ENCODE measurements at regions not wholly inside any gene's neighbourhood (a gene's known extent, or its start where the extent isn't known, plus 50 kb on each side); places are given as distances from the start of the nearest gene placed in this dataset.

- peaks cover 20% of the 10 kb centered on the region for H3K27me3 Mint-ChIP-seq (ENCODE audit: low read depth)
- no peaks in the 10 kb centered on the region for H3K9me3 Mint-ChIP-seq
Measured at GRCh38 chr6:156725712-156726111, 51.5 kb upstream of the ARID1B start.

GRCh38 chr6:156720691-156721685, 56.2 kb upstream of the ARID1B start:
- Mint-ChIP-seq H3K27me3 (ENCODE audit: low read depth) (peaks cover 5% of the 10 kb centered on the region), H3K4me3 (ENCODE audit: low read depth) (no peak overlapping the region), H3K36me3 (ENCODE audit: low read depth) (no peaks in the 10 kb centered on the region), H3K4me1 (ENCODE audit: low read depth) (peaks cover 11% of the 10 kb centered on the region), H3K9me3 (no peaks in the 10 kb centered on the region), H3K27ac (no peak overlapping the region)
- no peak for DNase-seq (ENCODE audit: low spot score)
- intact Hi-C loops (cut with micrococcal nuclease) = no loop called here

More at GRCh38 chr6:156725712-156726111, 51.5 kb upstream of the ARID1B start:
- H3K27ac Mint-ChIP-seq = no peak overlapping the region
- intact Hi-C loops (cut with micrococcal nuclease) = no loop called here
- H3K4me1 Mint-ChIP-seq (ENCODE audit: low read depth) = peaks cover 5% of the 10 kb centered on the region
- no peak overlapping the region for H3K4me3 Mint-ChIP-seq (ENCODE audit: low read depth)
- DNase-seq (ENCODE audit: low spot score) = no peak
- no peaks in the 10 kb centered on the region for H3K36me3 Mint-ChIP-seq (ENCODE audit: low read depth)

GRCh38 chr6:156719720-156720563, 57.2 kb upstream of the ARID1B start:
- Mint-ChIP-seq H3K27me3 (ENCODE audit: low read depth) (peaks cover 8% of the 10 kb centered on the region), H3K27ac (peak overlapping the region; percentile 46), H3K4me3 (ENCODE audit: low read depth) (peak overlapping the region; percentile 64), H3K36me3 (ENCODE audit: low read depth) (no peaks in the 10 kb centered on the region), H3K4me1 (ENCODE audit: low read depth) (peaks cover 11% of the 10 kb centered on the region), H3K9me3 (no peaks in the 10 kb centered on the region)
- peak; percentile 49 for DNase-seq (ENCODE audit: low spot score)
- intact Hi-C loops (cut with micrococcal nuclease) = no loop called here

- Mint-ChIP-seq H3K9me3 (no peaks in the 10 kb centered on the region), H3K36me3 (ENCODE audit: low read depth) (no peaks in the 10 kb centered on the region), H3K4me3 (ENCODE audit: low read depth) (peak overlapping the region; percentile 64), H3K27me3 (ENCODE audit: low read depth) (peaks cover 13% of the 10 kb centered on the region), H3K27ac (peak overlapping the region; percentile 46), H3K4me1 (ENCODE audit: low read depth) (peaks cover 11% of the 10 kb centered on the region)
- no peak for DNase-seq (ENCODE audit: low spot score)
- intact Hi-C loops (cut with micrococcal nuclease) = no loop called here
Measured at GRCh38 chr6:156719395-156719719, 57.8 kb upstream of the ARID1B start.

GRCh38 chr6:156718647-156719394, 58.4 kb upstream of the ARID1B start:
- Mint-ChIP-seq H3K9me3 (no peaks in the 10 kb centered on the region), H3K4me1 (ENCODE audit: low read depth) (peaks cover 11% of the 10 kb centered on the region), H3K36me3 (ENCODE audit: low read depth) (no peaks in the 10 kb centered on the region), H3K27me3 (ENCODE audit: low read depth) (peaks cover 17% of the 10 kb centered on the region), H3K4me3 (ENCODE audit: low read depth) (no peak overlapping the region), H3K27ac (no peak overlapping the region)
- intact Hi-C loops (cut with micrococcal nuclease) = no loop called here
- DNase-seq (ENCODE audit: low spot score) = no peak

- no peak overlapping the region for H3K27ac Mint-ChIP-seq
- DNase-seq (ENCODE audit: low spot score) = no peak
- H3K4me3 Mint-ChIP-seq (ENCODE audit: low read depth) = no peak overlapping the region
- H3K27me3 Mint-ChIP-seq (ENCODE audit: low read depth) = peaks cover 24% of the 10 kb centered on the region
- intact Hi-C loops (cut with micrococcal nuclease) = no loop called here
- peaks cover 11% of the 10 kb centered on the region for H3K4me1 Mint-ChIP-seq (ENCODE audit: low read depth)
- no peaks in the 10 kb centered on the region for H3K36me3 Mint-ChIP-seq (ENCODE audit: low read depth)
- no peaks in the 10 kb centered on the region for H3K9me3 Mint-ChIP-seq
Measured at GRCh38 chr6:156717542-156717941, 59.6 kb upstream of the ARID1B start.

- H3K27me3 Mint-ChIP-seq (ENCODE audit: low read depth) = peaks cover 30% of the 10 kb centered on the region
- H3K4me1 Mint-ChIP-seq (ENCODE audit: low read depth) = peaks cover 11% of the 10 kb centered on the region
- H3K27ac Mint-ChIP-seq = no peak overlapping the region
- no peak for DNase-seq (ENCODE audit: low spot score)
- no peaks in the 10 kb centered on the region for H3K9me3 Mint-ChIP-seq
- no peaks in the 10 kb centered on the region for H3K36me3 Mint-ChIP-seq (ENCODE audit: low read depth)
- no peak overlapping the region for H3K4me3 Mint-ChIP-seq (ENCODE audit: low read depth)
- intact Hi-C loops (cut with micrococcal nuclease) = no loop called here
Measured at GRCh38 chr6:156715839-156716238, 61.3 kb upstream of the ARID1B start.

GRCh38 chr6:156713548-156713947, 63.6 kb upstream of the ARID1B start:
- intact Hi-C loops (cut with micrococcal nuclease) = no loop called here
- Mint-ChIP-seq H3K27ac (no peak overlapping the region), H3K9me3 (no peaks in the 10 kb centered on the region), H3K36me3 (ENCODE audit: low read depth) (no peaks in the 10 kb centered on the region), H3K4me1 (ENCODE audit: low read depth) (no peaks in the 10 kb centered on the region), H3K27me3 (ENCODE audit: low read depth) (peaks cover 36% of the 10 kb centered on the region), H3K4me3 (ENCODE audit: low read depth) (no peak overlapping the region)
- no peak for DNase-seq (ENCODE audit: low spot score)

GRCh38 chr6:156710479-156710878, 66.7 kb upstream of the ARID1B start:
- Mint-ChIP-seq H3K4me1 (ENCODE audit: low read depth) (no peaks in the 10 kb centered on the region), H3K36me3 (ENCODE audit: low read depth) (no peaks in the 10 kb centered on the region), H3K27me3 (ENCODE audit: low read depth) (peaks cover 43% of the 10 kb centered on the region), H3K4me3 (ENCODE audit: low read depth) (no peak overlapping the region), H3K9me3 (no peaks in the 10 kb centered on the region), H3K27ac (no peak overlapping the region)
- no peak for DNase-seq (ENCODE audit: low spot score)
- intact Hi-C loops (cut with micrococcal nuclease) = no loop called here

GRCh38 chr6:156707818-156708217, 69.4 kb upstream of the ARID1B start:
- Mint-ChIP-seq H3K36me3 (ENCODE audit: low read depth) (no peaks in the 10 kb centered on the region), H3K27me3 (ENCODE audit: low read depth) (peaks cover 23% of the 10 kb centered on the region), H3K9me3 (no peaks in the 10 kb centered on the region), H3K4me1 (ENCODE audit: low read depth) (no peaks in the 10 kb centered on the region), H3K27ac (no peak overlapping the region), H3K4me3 (ENCODE audit: low read depth) (no peak overlapping the region)
- intact Hi-C loops (cut with micrococcal nuclease) = no loop called here
- no peak for DNase-seq (ENCODE audit: low spot score)

- Mint-ChIP-seq H3K27me3 (ENCODE audit: low read depth) (peaks cover 16% of the 10 kb centered on the region), H3K27ac (no peak overlapping the region), H3K36me3 (ENCODE audit: low read depth) (no peaks in the 10 kb centered on the region), H3K9me3 (no peaks in the 10 kb centered on the region), H3K4me1 (ENCODE audit: low read depth) (peaks cover 9% of the 10 kb centered on the region), H3K4me3 (ENCODE audit: low read depth) (no peak overlapping the region)
- intact Hi-C loops (cut with micrococcal nuclease) = no loop called here
- no peak for DNase-seq (ENCODE audit: low spot score)
Measured at GRCh38 chr6:156703719-156704118, 73.5 kb upstream of the ARID1B start.

- no peaks in the 10 kb centered on the region for H3K9me3 Mint-ChIP-seq
- H3K27me3 Mint-ChIP-seq (ENCODE audit: low read depth) = peaks cover 16% of the 10 kb centered on the region
- no peak overlapping the region for H3K4me3 Mint-ChIP-seq (ENCODE audit: low read depth)
- intact Hi-C loops (cut with micrococcal nuclease) = no loop called here
- H3K36me3 Mint-ChIP-seq (ENCODE audit: low read depth) = no peaks in the 10 kb centered on the region
- H3K27ac Mint-ChIP-seq = no peak overlapping the region
- peaks cover 17% of the 10 kb centered on the region for H3K4me1 Mint-ChIP-seq (ENCODE audit: low read depth)
- no peak for DNase-seq (ENCODE audit: low spot score)
Measured at GRCh38 chr6:156701966-156702365, 75.2 kb upstream of the ARID1B start.

All from activated T-helper 2 cell treated with anti-CD3 and anti-CD28 coated beads, Interferon-gamma antibody, Interleukin-2, Interleukin-4, amounts not matched to agents 10 μg/mL and 5 μg/mL and 100 μg/mL, durations not matched to agents 14 hours and 24 hours and 36 hours (primary cell).